GM12878 (cell line): ENCODE measurements at regions not wholly inside any gene's neighbourhood (a gene's known extent, or its start where the extent isn't known, plus 50 kb on each side); places are given as distances from the start of the nearest gene placed in this dataset.

ENCODE experiments used
- ATAC-seq: fragments of 200-7000 bp; cut with Tn5 transposase; 3 replicates; pipeline ENCODE4 v1.9.1; 2020; ENCODE audit warnings: mild to moderate bottlenecking, moderate library complexity
- BruUV-seq: library from RNA; stranded (reverse); fragments of 400-500 nt; replicated peaks from 2 replicates; lab custom pipeline; 2021; lab: Mats Ljungman, UMichigan
- CTCF ChIA-PET: fragments of 300-600 bp; sonication (Branson Sonifier 250); formaldehyde crosslinking; extraction: SDS; loops from one replicate; lab custom pipeline; 2021; ENCODE audit warnings: inconsistent platforms; lab: Yijun Ruan, JAX
- POLR2A ChIA-PET: fragments of 350-600 bp; formaldehyde crosslinking; extraction: SDS; loops from one replicate; lab custom pipeline; 2021; ENCODE audit warnings: inconsistent platforms; lab: Charles Lee
- RAD21 ChIA-PET: fragments of 300-600 bp; sonication (Branson Sonifier 250); formaldehyde crosslinking; loops from one replicate; lab custom pipeline; 2023; ENCODE audit warnings: antibody characterized with exemption; ENCODE audit not compliant: unreplicated experiment; lab: Charles Lee
- SMC1A ChIA-PET: fragments of 300-600 bp; sonication (Branson Sonifier 250); formaldehyde crosslinking; loops from one replicate; lab custom pipeline; 2023; ENCODE audit not compliant: unreplicated experiment, uncharacterized antibody; lab: Charles Lee
- DNase-seq: peaks from one replicate; pipeline ENCODE4 v3.0.0-alpha.2; 2011; ENCODE audit warnings: low read depth, low spot score
- FAIRE-seq: peaks from 3 replicates; lab custom pipeline; 2011; peaks lifted over from hg19 to GRCh38; lab: Jason Lieb, UNC
- H2AFZ ChIP-seq: 2 replicates; pipeline ENCODE4 v1.6.0; 2011; ENCODE audit warnings: low read depth, low read length, control low read depth; ENCODE audit not compliant: control insufficient read depth
- H3K27ac ChIP-seq: 2 replicates; pipeline ENCODE4 v1.5.1; 2011; ENCODE audit warnings: control low read depth; ENCODE audit not compliant: control insufficient read depth, insufficient read depth
- H3K27me3 ChIP-seq, 2 experiments: replicated peaks in 1 of 2; 2 replicates each; pipeline versions ENCODE4 v1.6.0 to v1.6.1; 2011; ENCODE audit warnings: low read length in 1 of 2; ENCODE audit not compliant: control insufficient read depth in 2 of 2, insufficient read depth in 2 of 2
- H3K36me3 ChIP-seq, 2 experiments: 2 replicates each; pipeline ENCODE4 v1.5.1; 2011; ENCODE audit warnings: low read length in 1 of 2; ENCODE audit not compliant: control insufficient read depth in 2 of 2, insufficient read depth in 2 of 2
- H3K4me1 ChIP-seq: 2 replicates; pipeline ENCODE4 v1.6.1; 2011; ENCODE audit warnings: mild to moderate bottlenecking, low read length, moderate library complexity, mixed read lengths; ENCODE audit not compliant: control insufficient read depth, insufficient read depth
- H3K4me2 ChIP-seq: 2 replicates; pipeline ENCODE4 v1.6.0; 2011; ENCODE audit warnings: control low read depth; ENCODE audit not compliant: control insufficient read depth, insufficient read depth
- H3K4me3 ChIP-seq: fragments of 200-600 bp; sonication (generic); 2 replicates; pipeline ENCODE4 v1.5.1; 2016
- H3K79me2 ChIP-seq: 2 replicates; pipeline ENCODE4 v1.6.0; 2011; ENCODE audit warnings: low read length; ENCODE audit not compliant: control insufficient read depth, insufficient read depth
- H3K9ac ChIP-seq: 2 replicates; pipeline ENCODE4 v1.8.0; 2011; ENCODE audit warnings: low read length, control low read depth, mixed read lengths; ENCODE audit not compliant: control insufficient read depth, insufficient read depth
- H3K9me3 ChIP-seq: replicated peaks from 3 replicates; pipeline ENCODE4 v1.5.1; 2011; ENCODE audit warnings: mild to moderate bottlenecking, low read length; ENCODE audit not compliant: control insufficient read depth, insufficient read depth
- H4K20me1 ChIP-seq: 2 replicates; pipeline ENCODE4 v1.6.0; 2011; ENCODE audit not compliant: control insufficient read depth, insufficient read depth
- CUX1 ChIP-seq: IDR thresholded peaks from 2 replicates; pipeline ENCODE4 v1.6.1; 2012; ENCODE audit warnings: improper control_type of control experiment, low read depth, low read length; ENCODE audit not compliant: insufficient replicate concordance
- IRF3 ChIP-seq: fragments of 450-650 bp; IDR thresholded peaks from 2 replicates; pipeline ENCODE4 v1.6.1; 2014; ENCODE audit warnings: mild to moderate bottlenecking
- NFYB ChIP-seq: IDR thresholded peaks from 2 replicates; pipeline ENCODE4 v1.6.1; 2011; ENCODE audit warnings: low read depth, mild to moderate bottlenecking, low read length, improper control_type of control experiment, moderate library complexity; ENCODE audit not compliant: insufficient read depth
- SMARCA5 ChIP-seq: fragments of 450-650 bp; IDR thresholded peaks from 2 replicates; pipeline ENCODE4 v1.6.1; 2017; ENCODE audit warnings: mild to moderate bottlenecking
- ZNF24 ChIP-seq: fragments of 450-650 bp; IDR thresholded peaks from 2 replicates; pipeline ENCODE4 v1.6.1; 2017; ENCODE audit warnings: antibody characterized with exemption, mild to moderate bottlenecking
- WGBS: methylation state at CpG from one replicate; pipeline ENCODE4 v1.1.6; 2016; ENCODE audit warnings: low lambda C conversion rate; ENCODE audit not compliant: insufficient replicate concordance, insufficient coverage; ENCODE audit errors: missing lambda C conversion rate; 5-methylcytosine and 5-hydroxymethylcytosine counted together
- in situ Hi-C: fragments of 300-500 bp; cut with MboI; formaldehyde crosslinking; loops from 9 replicates; pipeline ENCODE4 v1.14.3; 2018; ENCODE audit warnings: mixed read lengths
- intact Hi-C: fragments of 100-400 bp; cut with micrococcal nuclease; formaldehyde crosslinking; loops from one replicate; pipeline ENCODE4 v1.14.2; 2022; ENCODE audit not compliant: unreplicated experiment
- TF ChIP-seq, protein P1 (sequence below): fragments of 150-350 bp; IDR thresholded peaks from 2 replicates; pipeline ENCODE4 v1.6.1; 2014; ENCODE audit warnings: mild to moderate bottlenecking, low read depth, low read length

- Histone ChIP-seq H3K36me3 (no peaks in the 10 kb centered on the region), H3K9me3 (peaks cover 3% of the 10 kb centered on the region; the same call in 2 of the 3 replicates), H3K27ac (no peak overlapping the region), H2AFZ (no peak overlapping the region), H3K4me1 (no peaks in the 10 kb centered on the region), H4K20me1 (no peaks in the 10 kb centered on the region), H3K9ac (no peak overlapping the region), H3K79me2 (no peaks in the 10 kb centered on the region), H3K4me3 (no peak overlapping the region), H3K4me2 (no peak overlapping the region), H3K27me3 (no peaks in the 10 kb centered on the region)
- ATAC-seq: no peak
- no peak for FAIRE-seq
- ChIA-PET SMC1A (interaction anchor here (0.6 to 3.7 kb wide), 7 partner anchors 8 to 411 kb away, joined by 3 to 19 read pairs (median 6); no protein-coding TSS in a partner anchor), POLR2A (no interaction called here), RAD21 (no interaction called here), CTCF (interaction anchor here (3.6 kb wide), 1 partner anchor 11 kb away, joined by 13 read pairs; no protein-coding TSS in a partner anchor)
- in situ Hi-C loops: no loop called here
- no peak for DNase-seq
- TF ChIP-seq ZNF24: no peak
- TF ChIP-seq SMARCA5: no peak
- WGBS: 48% methylated on average over 4 of the region's 4 CpGs
- BruUV-seq: no TSS peak
- intact Hi-C loops: no loop called here
Measured at GRCh38 chr15:38049891-38050290, 115.5 kb downstream of the TMCO5A start.

DNA sequence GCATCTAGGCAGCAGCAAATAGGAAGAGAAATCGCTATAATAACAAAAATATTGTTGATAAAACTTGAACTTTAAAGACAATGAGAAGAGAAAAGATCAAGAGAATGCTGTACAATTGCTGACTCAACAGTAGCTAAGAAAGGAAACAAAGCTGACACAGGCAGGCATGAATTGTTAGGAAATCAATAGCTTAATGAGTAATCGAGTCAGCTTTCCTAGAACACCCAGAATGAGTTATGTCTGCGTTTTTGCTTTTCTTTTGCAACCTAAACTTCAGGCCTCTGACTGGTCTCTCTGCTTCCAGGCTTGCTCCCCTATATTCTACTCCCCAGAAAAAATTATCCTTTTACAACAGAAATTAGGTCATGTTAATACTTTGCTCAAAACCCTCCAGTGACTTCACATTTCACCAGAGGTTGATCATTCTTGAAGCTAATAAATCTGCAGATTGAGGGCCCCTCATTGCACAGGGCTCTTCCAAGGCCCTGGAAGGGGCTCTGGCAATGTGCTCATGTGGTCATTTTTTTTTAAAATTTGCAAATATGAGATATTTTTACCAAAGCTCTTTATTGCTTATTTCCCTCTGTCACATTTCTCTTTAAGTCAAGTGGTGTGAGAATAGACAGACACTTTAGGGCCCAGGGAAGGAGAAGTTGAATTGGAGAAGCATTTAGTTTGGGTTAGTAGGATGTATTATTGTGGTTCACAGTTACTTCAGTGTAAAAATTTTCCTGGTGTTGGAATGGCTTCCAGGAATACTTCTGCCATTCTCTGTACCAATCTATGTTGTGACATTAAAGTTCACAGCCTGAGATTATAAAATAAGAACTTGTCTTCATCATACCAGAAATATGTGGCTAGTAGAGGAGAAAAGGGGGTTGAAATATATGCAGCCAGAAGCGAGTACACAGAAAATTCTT lies 116.3 kb downstream of the TMCO5A start:
- RAD21 ChIA-PET: interaction anchor here (1.1 kb wide), 1 partner anchor 33 kb away, joined by 4 read pairs; no protein-coding TSS in a partner anchor
- DNase-seq: no peak
- no peak overlapping the region for H3K27ac ChIP-seq
- no peaks in the 10 kb centered on the region for H3K27me3 ChIP-seq
- no peak for ATAC-seq
- intact Hi-C loops: no loop called here
- CTCF ChIA-PET: interaction anchor here (0.6 to 3.6 kb wide), 5 partner anchors 10 to 639 kb away, joined by 3 to 13 read pairs (median 4); no protein-coding TSS in a partner anchor
- POLR2A ChIA-PET: interaction anchor here (1.1 kb wide), 1 partner anchor 33 kb away, joined by 3 read pairs; no protein-coding TSS in a partner anchor
- H3K9me3 ChIP-seq: peaks cover 3% of the 10 kb centered on the region; the same call in 2 of the 3 replicates
- BruUV-seq: no TSS peak
- no peaks in the 10 kb centered on the region for H3K36me3 ChIP-seq
- no peaks in the 10 kb centered on the region for H4K20me1 ChIP-seq
- H3K9ac ChIP-seq: no peak overlapping the region
- H3K79me2 ChIP-seq: no peaks in the 10 kb centered on the region
- H3K4me3 ChIP-seq: no peak overlapping the region
- H3K4me1 ChIP-seq: no peaks in the 10 kb centered on the region
- in situ Hi-C loops: no loop called here
- SMC1A ChIA-PET: interaction anchor here (0.6 to 3.7 kb wide), 10 partner anchors 9 to 410 kb away, joined by 3 to 19 read pairs (median 7); no protein-coding TSS in a partner anchor
- WGBS: 8% methylated on average over 4 of the region's 4 CpGs
- no peak for FAIRE-seq
- no peak overlapping the region for H2AFZ ChIP-seq
- no peak overlapping the region for H3K4me2 ChIP-seq
- TF ChIP-seq CUX1 (no peak), IRF3 (no peak), ZNF24 (no peak), NFYB (no peak)
- TF ChIP-seq, protein P1, sequence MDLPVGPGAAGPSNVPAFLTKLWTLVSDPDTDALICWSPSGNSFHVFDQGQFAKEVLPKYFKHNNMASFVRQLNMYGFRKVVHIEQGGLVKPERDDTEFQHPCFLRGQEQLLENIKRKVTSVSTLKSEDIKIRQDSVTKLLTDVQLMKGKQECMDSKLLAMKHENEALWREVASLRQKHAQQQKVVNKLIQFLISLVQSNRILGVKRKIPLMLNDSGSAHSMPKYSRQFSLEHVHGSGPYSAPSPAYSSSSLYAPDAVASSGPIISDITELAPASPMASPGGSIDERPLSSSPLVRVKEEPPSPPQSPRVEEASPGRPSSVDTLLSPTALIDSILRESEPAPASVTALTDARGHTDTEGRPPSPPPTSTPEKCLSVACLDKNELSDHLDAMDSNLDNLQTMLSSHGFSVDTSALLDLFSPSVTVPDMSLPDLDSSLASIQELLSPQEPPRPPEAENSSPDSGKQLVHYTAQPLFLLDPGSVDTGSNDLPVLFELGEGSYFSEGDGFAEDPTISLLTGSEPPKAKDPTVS: no peak
